Spleen (tissue), 7 donors: ENCODE measurements at regions not wholly inside any gene's neighbourhood (a gene's known extent, or its start where the extent isn't known, plus 50 kb on each side); places are given as distances from the start of the nearest gene placed in this dataset.

ENCODE experiments used
- POLR2A ChIP-seq, 3 donors: fragments of 450-650 bp; IDR thresholded peaks; one replicate each; pipeline ENCODE4 v1.5.1; 2017; ENCODE audit warnings: antibody characterized with exemption in 3 of 3, mild to moderate bottlenecking in 1 of 3
- POLR2AphosphoS5 ChIP-seq, 3 donors: sonication (generic); formaldehyde crosslinking; IDR thresholded peaks; one replicate each; pipeline ENCODE4 v1.5.1; 2017; ENCODE audit warnings: antibody characterized with exemption in 3 of 3
- TF ChIP-seq, protein P1 (sequence below), 11 experiments: fragments of 200-600 bp in 7 of 11; fragments of 450-650 bp in 4 of 11; sonication (generic) in 4 of 11; IDR thresholded peaks in 8 of 11; conservative IDR thresholded peaks in 3 of 11; 1 replicate in 7 of 11; 2 replicates in 4 of 11; pipeline versions ENCODE4 v1.4.0 to v1.8.0; 2016 to 2021; ENCODE audit warnings: antibody characterized with exemption in 11 of 11, inconsistent platforms in 4 of 11, mild to moderate bottlenecking in 1 of 11
- donor health status: DM: no; HTN: no; CAD: no; lungs with moderate emphysema.
- donor health status: DM: no; HTN: no; CAD: no.
- donor health status: DM: no; HTN: no; CAD: no.

DNA sequence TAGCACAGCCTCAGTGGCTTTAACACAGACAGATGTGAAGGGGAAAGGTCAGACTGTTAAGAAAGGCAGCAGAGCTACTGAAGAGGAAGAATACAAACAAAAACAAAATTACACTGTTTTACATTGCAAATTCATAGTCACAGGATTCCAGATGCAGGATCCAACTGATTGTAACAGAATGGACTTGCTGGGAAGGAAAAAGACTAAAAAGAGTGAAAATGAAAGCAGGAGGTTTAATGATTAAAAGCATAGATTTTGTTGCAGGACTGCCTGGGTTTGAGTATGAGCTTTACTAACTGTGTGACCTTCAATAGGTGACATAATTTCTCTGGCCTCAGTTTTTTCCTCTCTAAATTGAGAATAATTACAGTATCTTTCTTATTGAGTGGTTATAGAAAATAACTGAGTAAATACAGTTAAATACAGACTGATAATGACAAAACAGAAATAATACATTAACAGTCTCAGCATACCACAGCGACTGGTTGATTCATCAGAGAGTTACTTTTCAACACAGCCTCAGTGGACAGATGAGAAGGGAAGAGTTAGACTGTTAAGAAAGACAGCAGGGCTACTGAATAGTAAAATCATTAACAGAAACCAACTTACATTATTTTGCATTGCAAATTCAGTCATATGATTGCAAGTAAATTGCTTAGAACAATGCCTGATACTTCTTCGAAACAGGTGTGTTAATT, 704.2 kb upstream of the TENM4 start:
- TF ChIP-seq, protein P1, sequence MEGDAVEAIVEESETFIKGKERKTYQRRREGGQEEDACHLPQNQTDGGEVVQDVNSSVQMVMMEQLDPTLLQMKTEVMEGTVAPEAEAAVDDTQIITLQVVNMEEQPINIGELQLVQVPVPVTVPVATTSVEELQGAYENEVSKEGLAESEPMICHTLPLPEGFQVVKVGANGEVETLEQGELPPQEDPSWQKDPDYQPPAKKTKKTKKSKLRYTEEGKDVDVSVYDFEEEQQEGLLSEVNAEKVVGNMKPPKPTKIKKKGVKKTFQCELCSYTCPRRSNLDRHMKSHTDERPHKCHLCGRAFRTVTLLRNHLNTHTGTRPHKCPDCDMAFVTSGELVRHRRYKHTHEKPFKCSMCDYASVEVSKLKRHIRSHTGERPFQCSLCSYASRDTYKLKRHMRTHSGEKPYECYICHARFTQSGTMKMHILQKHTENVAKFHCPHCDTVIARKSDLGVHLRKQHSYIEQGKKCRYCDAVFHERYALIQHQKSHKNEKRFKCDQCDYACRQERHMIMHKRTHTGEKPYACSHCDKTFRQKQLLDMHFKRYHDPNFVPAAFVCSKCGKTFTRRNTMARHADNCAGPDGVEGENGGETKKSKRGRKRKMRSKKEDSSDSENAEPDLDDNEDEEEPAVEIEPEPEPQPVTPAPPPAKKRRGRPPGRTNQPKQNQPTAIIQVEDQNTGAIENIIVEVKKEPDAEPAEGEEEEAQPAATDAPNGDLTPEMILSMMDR (IDR thresholded peaks at IDR 0.05 in 8 of 11, conservative IDR thresholded peaks at IDR 0.05 in 3 of 11) = no peak
- TF ChIP-seq POLR2A (IDR thresholded peaks at IDR 0.05) (no peak), POLR2AphosphoS5 (IDR thresholded peaks at IDR 0.05) (no peak)
